Keratinocyte (primary cell): ENCODE measurements at regions not wholly inside any gene's neighbourhood (a gene's known extent, or its start where the extent isn't known, plus 50 kb on each side); places are given as distances from the start of the nearest gene placed in this dataset.

Source experiments
- DNase-seq: peaks from one replicate; pipeline ENCODE4 v3.0.0-alpha.2; 2011; ENCODE audit warnings: low read depth, missing footprints, low spot score
- FAIRE-seq: peaks from 2 replicates; lab custom pipeline; 2011; peaks lifted over from hg19 to GRCh38; lab: Jason Lieb, UNC
- H2AFZ ChIP-seq: 2 replicates; pipeline ENCODE4 v1.6.0; 2012; ENCODE audit warnings: low read length, control low read depth, inconsistent platforms; ENCODE audit not compliant: control insufficient read depth
- H3K27ac ChIP-seq: 2 replicates; pipeline ENCODE4 v1.5.1; 2011; ENCODE audit warnings: low read length; ENCODE audit not compliant: control insufficient read depth, insufficient read depth
- H3K27me3 ChIP-seq: 3 replicates; pipeline ENCODE4 v1.6.0; 2011; ENCODE audit warnings: low read length; ENCODE audit not compliant: control insufficient read depth, insufficient read depth; ENCODE audit errors: extremely low read depth
- H3K36me3 ChIP-seq, 2 experiments: 2 replicates in 1 of 2; 3 replicates in 1 of 2; pipeline ENCODE4 v1.5.1; 2011; ENCODE audit warnings: low read length in 2 of 2, mild to moderate bottlenecking in 1 of 2; ENCODE audit not compliant: control insufficient read depth in 2 of 2, insufficient read depth in 2 of 2; ENCODE audit errors: extremely low read depth in 1 of 2
- H3K4me1 ChIP-seq: 3 replicates; pipeline ENCODE4 v1.5.1; 2011; ENCODE audit warnings: low read length; ENCODE audit not compliant: control insufficient read depth, insufficient read depth; ENCODE audit errors: extremely low read depth
- H3K4me2 ChIP-seq: 3 replicates; pipeline ENCODE4 v1.6.0; 2011; ENCODE audit warnings: low read depth, low read length; ENCODE audit not compliant: control insufficient read depth, insufficient read depth; ENCODE audit errors: extremely low read depth
- H3K4me3 ChIP-seq, 3 experiments: fragments of 200-600 bp in 1 of 3; sonication (generic) in 1 of 3; 2 replicates in 2 of 3; 3 replicates in 1 of 3; pipeline ENCODE4 v1.5.1; 2011 to 2016; ENCODE audit warnings: low read length in 3 of 3, mild to moderate bottlenecking in 3 of 3, control low read depth in 2 of 3, inconsistent platforms in 1 of 3, low read depth in 1 of 3, mixed read lengths in 1 of 3, mixed run types in 1 of 3, moderate library complexity in 1 of 3; ENCODE audit not compliant: control insufficient read depth in 2 of 3, insufficient read depth in 2 of 3; ENCODE audit errors: extremely low read depth in 1 of 3
- H3K79me2 ChIP-seq: 2 replicates; pipeline ENCODE4 v1.6.0; 2012; ENCODE audit warnings: low read length; ENCODE audit not compliant: control insufficient read depth, insufficient read depth
- H3K9ac ChIP-seq: 3 replicates; pipeline ENCODE4 v1.6.0; 2011; ENCODE audit warnings: low read length; ENCODE audit not compliant: control insufficient read depth, insufficient read depth; ENCODE audit errors: extremely low read depth
- H3K9me1 ChIP-seq: 3 replicates; pipeline ENCODE4 v1.6.0; 2011; ENCODE audit warnings: low read length; ENCODE audit not compliant: control insufficient read depth, insufficient read depth; ENCODE audit errors: extremely low read depth
- H3K9me3 ChIP-seq: 2 replicates; pipeline ENCODE4 v1.5.1; 2012; ENCODE audit warnings: low read depth, low read length; ENCODE audit not compliant: control insufficient read depth
- H4K20me1 ChIP-seq: 3 replicates; pipeline ENCODE4 v1.6.0; 2011; ENCODE audit warnings: low read length; ENCODE audit not compliant: control insufficient read depth, insufficient read depth; ENCODE audit errors: extremely low read depth
- CTCF ChIP-seq, 3 experiments: IDR thresholded peaks in 1 of 3; conservative IDR thresholded peaks in 1 of 3; optimal IDR thresholded peaks in 1 of 3; 2 replicates in 2 of 3; 3 replicates in 1 of 3; pipeline versions ENCODE3 to v1.5.1; 2011; ENCODE audit warnings: low read length in 3 of 3, mild to moderate bottlenecking in 3 of 3, moderate library complexity in 2 of 3, control low read depth in 1 of 3, inconsistent platforms in 1 of 3; ENCODE audit not compliant: insufficient read depth in 2 of 3; ENCODE audit errors: extremely low read depth in 1 of 3
- EZH2 ChIP-seq: IDR thresholded peaks from one replicate; pipeline ENCODE4 v1.6.1; 2012; ENCODE audit warnings: inconsistent platforms, mild to moderate bottlenecking, low read length, moderate library complexity
- dilution Hi-C: fragments of 300-500 bp; cut with MboI; formaldehyde crosslinking; loops from one replicate; pipeline ENCODE4 v1.7.0; 2020; ENCODE audit warnings: low sequenced_read_pairs; ENCODE audit not compliant: extremely low pct_ligation_motif_present

DNA sequence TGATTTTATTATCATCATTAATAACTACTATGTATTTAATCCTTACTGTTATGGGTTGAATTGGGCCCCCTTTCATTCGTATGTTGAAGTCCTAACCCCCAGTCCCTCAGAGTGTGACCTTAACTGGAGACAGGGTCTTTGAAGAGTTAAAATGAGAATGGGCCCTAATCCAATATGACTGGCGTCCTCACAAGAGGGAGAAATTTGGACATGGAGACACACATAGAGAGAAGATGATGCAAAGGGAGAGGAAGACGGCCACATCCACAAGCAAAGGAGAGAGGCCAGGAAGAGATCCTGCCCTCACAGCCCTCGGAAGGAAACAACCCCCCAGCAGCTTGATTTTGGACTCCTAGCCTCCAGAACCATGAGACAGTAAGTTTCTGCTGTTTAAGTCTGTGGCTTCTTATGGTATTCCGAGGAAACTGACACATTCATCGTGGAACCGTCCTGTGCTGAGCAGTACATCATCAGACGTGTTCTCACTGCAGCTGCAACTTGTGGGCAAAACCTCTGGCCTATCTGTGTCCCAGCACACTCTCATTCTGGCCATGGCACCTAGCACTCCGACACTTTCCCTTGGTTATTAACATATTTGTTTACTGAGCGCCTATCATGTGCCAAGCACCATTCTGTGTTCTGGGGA, 127.6 kb downstream of the SLC38A6 start:
- Histone ChIP-seq H3K4me3 (no peak overlapping the region), H3K79me2 (no peaks in the 10 kb centered on the region), H3K9ac (no peak overlapping the region), H2AFZ (no peak overlapping the region), H3K27ac (no peak overlapping the region), H3K9me3 (no peaks in the 10 kb centered on the region), H3K27me3 (no peaks in the 10 kb centered on the region), H3K36me3 (no peaks in the 10 kb centered on the region), H3K4me2 (no peak overlapping the region), H3K4me1 (peaks cover 18% of the 10 kb centered on the region), H3K9me1 (peaks cover 2% of the 10 kb centered on the region), H4K20me1 (no peaks in the 10 kb centered on the region)
- dilution Hi-C loops = no loop called here
- no peak for FAIRE-seq
- DNase-seq = no peak
- TF ChIP-seq CTCF (optimal IDR thresholded peaks at IDR 0.05 in 1 of 3, IDR thresholded peaks at IDR 0.05 in 1 of 3, conservative IDR thresholded peaks at IDR 0.05 in 1 of 3; ENCODE audit: extremely low read depth in 1 of 3, insufficient read depth in 2 of 3, low read length in 3 of 3) (no peak), EZH2 (no peak)

DNA sequence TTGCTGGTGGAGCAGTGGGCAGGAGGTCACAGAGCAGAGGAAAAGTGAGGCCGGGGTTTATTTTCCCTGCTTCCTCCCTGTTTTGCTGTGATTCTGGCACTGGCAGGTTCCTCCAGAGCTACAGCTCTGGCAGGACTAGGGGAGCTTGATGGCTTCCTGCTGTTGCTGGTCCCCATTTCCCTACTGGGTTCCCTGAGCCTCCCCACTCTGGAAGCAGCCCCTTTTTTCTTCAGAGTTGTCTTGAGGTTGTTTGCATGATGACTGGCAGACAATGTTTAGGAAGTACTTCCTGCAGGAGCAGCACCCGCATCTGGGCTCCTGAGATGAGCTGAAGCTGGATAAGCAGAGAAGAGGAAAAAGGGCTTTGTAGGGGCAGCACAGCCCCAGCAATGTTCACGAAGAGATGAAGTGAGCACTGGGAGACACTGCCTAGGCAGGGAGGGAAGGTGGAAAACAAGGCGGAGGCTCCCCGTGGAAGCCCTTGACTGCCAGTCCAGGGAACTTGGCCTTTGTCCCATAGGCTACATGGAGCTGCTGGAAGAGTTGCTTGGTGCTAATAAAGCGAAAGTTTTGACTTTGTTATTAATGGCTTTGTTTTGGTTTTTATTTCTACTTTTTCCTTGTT, 126.9 kb downstream of the SLC38A6 start:
- H3K4me1 ChIP-seq = peaks cover 25% of the 10 kb centered on the region
- FAIRE-seq (no peak), DNase-seq (no peak)
- H3K27ac ChIP-seq = no peak overlapping the region
- no peak for TF ChIP-seq CTCF (optimal IDR thresholded peaks at IDR 0.05 in 1 of 3, IDR thresholded peaks at IDR 0.05 in 1 of 3, conservative IDR thresholded peaks at IDR 0.05 in 1 of 3; ENCODE audit: extremely low read depth in 1 of 3, insufficient read depth in 2 of 3, low read length in 3 of 3)
- TF ChIP-seq EZH2 = no peak
- H4K20me1 ChIP-seq = no peaks in the 10 kb centered on the region
- H3K79me2 ChIP-seq = no peaks in the 10 kb centered on the region
- dilution Hi-C loops = no loop called here
- H3K9me3 ChIP-seq = no peaks in the 10 kb centered on the region
- H3K4me3 ChIP-seq = no peak overlapping the region
- no peaks in the 10 kb centered on the region for H3K36me3 ChIP-seq
- no peaks in the 10 kb centered on the region for H3K27me3 ChIP-seq
- H3K9me1 ChIP-seq = peaks cover 2% of the 10 kb centered on the region
- no peak overlapping the region for H3K4me2 ChIP-seq
- H3K9ac ChIP-seq = no peak overlapping the region
- H2AFZ ChIP-seq = no peak overlapping the region
